IMR-90 (cell line): ENCODE measurements at regions not wholly inside any gene's neighbourhood (a gene's known extent, or its start where the extent isn't known, plus 50 kb on each side); places are given as distances from the start of the nearest gene placed in this dataset.

Experiments used
- ATAC-seq: fragments of 200-7000 bp; cut with Tn5 transposase; 2 replicates; pipeline ENCODE4 v1.9.1; 2020; ENCODE audit warnings: low read depth, mild to moderate bottlenecking, moderate library complexity
- BruUV-seq: library from RNA; stranded (reverse); fragments of 400-500 nt; replicated peaks from 2 replicates; lab custom pipeline; 2021; lab: Mats Ljungman, UMichigan
- CTCF ChIA-PET: fragments of 300-600 bp; formaldehyde crosslinking; extraction: SDS; loops from one replicate; lab custom pipeline; 2021; ENCODE audit warnings: antibody characterized with exemption; lab: Yijun Ruan, JAX
- POLR2A ChIA-PET: fragments of 300-600 bp; sonication (Branson Sonifier 250); formaldehyde crosslinking; loops from one replicate; lab custom pipeline; 2022; ENCODE audit warnings: antibody characterized with exemption; ENCODE audit not compliant: unreplicated experiment; lab: Charles Lee
- DNase-seq: peaks from one replicate; pipeline ENCODE4 v3.0.0; 2013
- H2AFZ ChIP-seq: replicated peaks from 2 replicates; pipeline ENCODE3; 2013; ENCODE audit warnings: low read length, mild to moderate bottlenecking; ENCODE audit not compliant: poor library complexity
- H2AK5ac ChIP-seq: 2 replicates; pipeline ENCODE4 v1.6.1; 2013; ENCODE audit warnings: low read depth, low read length, inconsistent platforms
- H2AK9ac ChIP-seq: replicated peaks from 2 replicates; pipeline ENCODE3; 2013; ENCODE audit warnings: mild to moderate bottlenecking, low read depth, low read length, moderate library complexity; ENCODE audit not compliant: poor library complexity
- H2BK120ac ChIP-seq: 2 replicates; pipeline ENCODE4 v1.6.1; 2013; ENCODE audit warnings: low read depth, low read length, inconsistent platforms
- H2BK15ac ChIP-seq: 3 replicates; pipeline ENCODE4 v1.6.1; 2013; ENCODE audit warnings: low read depth, low read length, inconsistent platforms
- H2BK20ac ChIP-seq: 2 replicates; pipeline ENCODE4 v1.6.1; 2013; ENCODE audit warnings: low read depth, mild to moderate bottlenecking, inconsistent platforms, low read length, moderate library complexity
- H2BK5ac ChIP-seq: 2 replicates; pipeline ENCODE4 v1.6.1; 2013; ENCODE audit warnings: mild to moderate bottlenecking, low read depth, low read length, inconsistent platforms; ENCODE audit not compliant: poor library complexity, severe bottlenecking
- H3K14ac ChIP-seq: replicated peaks from 2 replicates; pipeline ENCODE4 v1.6.1; 2013; ENCODE audit warnings: low read depth, low read length, inconsistent platforms
- H3K18ac ChIP-seq: 2 replicates; pipeline ENCODE4 v1.6.1; 2013; ENCODE audit warnings: low read depth, low read length, control low read depth
- H3K23ac ChIP-seq: 2 replicates; pipeline ENCODE4 v1.6.1; 2013; ENCODE audit warnings: low read depth, low read length, inconsistent platforms
- H3K27ac ChIP-seq: 2 replicates; pipeline ENCODE4 v1.5.1; 2013; ENCODE audit warnings: mild to moderate bottlenecking, control low read depth, low read length; ENCODE audit not compliant: insufficient read depth
- H3K27me3 ChIP-seq: 2 replicates; pipeline ENCODE4 v1.6.1; 2013; ENCODE audit warnings: low read length; ENCODE audit not compliant: control insufficient read depth, insufficient read depth
- H3K36me3 ChIP-seq: 2 replicates; pipeline ENCODE4 v1.6.1; 2013; ENCODE audit warnings: low read length, mixed read lengths; ENCODE audit not compliant: control insufficient read depth, insufficient read depth
- H3K4ac ChIP-seq: 2 replicates; pipeline ENCODE4 v1.6.1; 2013; ENCODE audit warnings: low read depth, low read length, inconsistent platforms
- H3K4me1 ChIP-seq: 2 replicates; pipeline ENCODE4 v1.6.1; 2013; ENCODE audit warnings: low read length, mixed read lengths; ENCODE audit not compliant: control insufficient read depth, insufficient read depth
- H3K4me2 ChIP-seq: 2 replicates; pipeline ENCODE4 v1.6.1; 2013; ENCODE audit warnings: low read depth, mild to moderate bottlenecking, control low read depth, low read length, moderate library complexity
- H3K4me3 ChIP-seq: 2 replicates; pipeline ENCODE4 v1.5.1; 2013; ENCODE audit warnings: low read depth, mild to moderate bottlenecking, control low read depth, low read length, moderate library complexity; ENCODE audit not compliant: insufficient read depth
- H3K56ac ChIP-seq: 2 replicates; pipeline ENCODE4 v1.6.1; 2013; ENCODE audit warnings: low read length, inconsistent platforms; ENCODE audit not compliant: insufficient read depth; ENCODE audit errors: extremely low read depth
- H3K79me1 ChIP-seq, 2 experiments: 2 replicates each; pipeline ENCODE4 v1.6.1; 2013; ENCODE audit warnings: low read length in 2 of 2, inconsistent platforms in 1 of 2, low read depth in 1 of 2
- H3K9ac ChIP-seq: 2 replicates; pipeline ENCODE4 v1.6.1; 2013; ENCODE audit warnings: low read depth, low read length, control low read depth
- H3K9me1 ChIP-seq: 2 replicates; pipeline ENCODE4 v1.6.1; 2013; ENCODE audit warnings: low read length, inconsistent platforms; ENCODE audit not compliant: insufficient read depth
- H3K9me3 ChIP-seq: 2 replicates; pipeline ENCODE4 v1.6.1; 2013; ENCODE audit warnings: low read length; ENCODE audit not compliant: control insufficient read depth, insufficient read depth
- H4K20me1 ChIP-seq: 2 replicates; pipeline ENCODE4 v1.6.1; 2013; ENCODE audit warnings: low read length, inconsistent platforms; ENCODE audit not compliant: insufficient read depth
- H4K5ac ChIP-seq: 2 replicates; pipeline ENCODE4 v1.6.1; 2013; ENCODE audit warnings: mild to moderate bottlenecking, low read depth, low read length, control low read depth
- H4K8ac ChIP-seq, 2 experiments: 2 replicates each; pipeline ENCODE4 v1.6.1; 2013; ENCODE audit warnings: low read depth in 2 of 2, low read length in 2 of 2, control low read depth in 1 of 2, inconsistent platforms in 1 of 2
- H4K91ac ChIP-seq: 2 replicates; pipeline ENCODE4 v1.6.1; 2013; ENCODE audit warnings: low read depth, low read length, inconsistent platforms; ENCODE audit not compliant: insufficient read depth
- CEBPB ChIP-seq: IDR thresholded peaks from 2 replicates; pipeline ENCODE4 v1.6.1; 2012; ENCODE audit warnings: low read depth, low read length, improper control_type of control experiment
- NFE2L2 ChIP-seq: fragments of 150-350 bp; IDR thresholded peaks from 2 replicates; pipeline ENCODE4 v1.6.1; 2016; ENCODE audit warnings: low read depth, mild to moderate bottlenecking, low read length
- WGBS, 2 experiments: methylation state at CpG; one replicate each; pipeline versions ENCODE4 v1.1.5 to v1.1.7; 2013; ENCODE audit warnings: missing lambda C conversion rate in 2 of 2; ENCODE audit not compliant: insufficient read length in 1 of 2; ENCODE audit errors: extremely low coverage in 2 of 2; 5-methylcytosine and 5-hydroxymethylcytosine counted together
- dilution Hi-C: fragments of 300-500 bp; cut with HindIII; formaldehyde crosslinking; loops from one replicate; pipeline ENCODE4 v1.14.3; 2018; ENCODE audit warnings: low sequenced_read_pairs; ENCODE audit not compliant: unreplicated experiment
- in situ Hi-C: fragments of 300-500 bp; cut with MboI; formaldehyde crosslinking; loops from 3 replicates; pipeline ENCODE4 v1.14.3; 2019; ENCODE audit warnings: low sequenced_read_pairs, inconsistent platforms, mixed read lengths
- intact Hi-C: fragments of 100-400 bp; cut with micrococcal nuclease; formaldehyde crosslinking; loops from 2 replicates; pipeline ENCODE4 v1.10.0; 2022

GRCh38 chr10:83214136-83214535, 925.2 kb upstream of the GHITM start:
- no TSS peak for BruUV-seq
- POLR2A ChIA-PET: no interaction called here
- Histone ChIP-seq H3K4me3 (no peak overlapping the region), H3K36me3 (no peaks in the 10 kb centered on the region), H3K23ac (no peak overlapping the region), H3K27me3 (no peaks in the 10 kb centered on the region), H3K56ac (no peak overlapping the region), H4K91ac (no peak overlapping the region), H3K4ac (no peak overlapping the region), H3K9me1 (no peaks in the 10 kb centered on the region), H3K4me2 (no peak overlapping the region), H3K14ac (no peak overlapping the region), H3K4me1 (no peaks in the 10 kb centered on the region), H3K18ac (no peak overlapping the region), H3K9me3 (peaks cover 5% of the 10 kb centered on the region), H2AK5ac (no peak overlapping the region), H2BK120ac (no peak overlapping the region), H4K5ac (no peak overlapping the region), H2BK15ac (no peak overlapping the region), H2AK9ac (no peak overlapping the region), H2AFZ (no peak overlapping the region), H3K27ac (no peak overlapping the region), H4K20me1 (no peaks in the 10 kb centered on the region), H3K79me1 (no peaks in the 10 kb centered on the region), H3K9ac (no peak overlapping the region), H2BK20ac (no peak overlapping the region), H2BK5ac (no peak overlapping the region), H4K8ac (no peak overlapping the region)
- CTCF ChIA-PET: no interaction called here
- in situ Hi-C loops (no loop called here), intact Hi-C loops (no loop called here), dilution Hi-C loops (no loop called here)
- TF ChIP-seq CEBPB (no peak), NFE2L2 (no peak)
- ATAC-seq (no peak), DNase-seq (no peak)
- WGBS, 2 experiments: no CpG with 5 or more reads among the region's 5 CpGs
